Cardiac fibroblast (primary cell): ENCODE measurements at regions not wholly inside any gene's neighbourhood (a gene's known extent, or its start where the extent isn't known, plus 50 kb on each side); places are given as distances from the start of the nearest gene placed in this dataset.

Experiments used
- DNase-seq, 2 donors: peaks; one replicate each; pipeline versions ENCODE4 v3.0.0 to v3.0.0-alpha.2; 2010; ENCODE audit warnings: low read depth in 2 of 2
- H3K4me3 ChIP-seq, 2 donors: replicated peaks in 1 of 2; 1 replicate in 1 of 2; 2 replicates in 1 of 2; pipeline ENCODE4 v1.5.1; 2011; ENCODE audit warnings: low read depth in 2 of 2, low read length in 2 of 2, mild to moderate bottlenecking in 2 of 2, moderate library complexity in 1 of 2
- CTCF ChIP-seq: IDR thresholded peaks from one replicate; pipeline ENCODE4 v1.5.1; 2011; ENCODE audit warnings: low read depth, mild to moderate bottlenecking, low read length, inconsistent platforms

- no peak for TF ChIP-seq CTCF
- H3K4me3 ChIP-seq = no peak overlapping the region
- no peak for DNase-seq
These were observed 53.2 kb upstream of the USPL1 start for GRCh38 chr13:30564489-30564888.

- TF ChIP-seq CTCF = no peak
- H3K4me3 ChIP-seq = no peak overlapping the region
- DNase-seq = no peak
These were observed 52.1 kb upstream of the USPL1 start for GRCh38 chr13:30565658-30566057.

GRCh38 chr13:30567072-30567471 is 50.6 kb upstream of the USPL1 start:
- no peak for DNase-seq
- no peak for TF ChIP-seq CTCF
- H3K4me3 ChIP-seq = no peak overlapping the region
